ENCODE measurements at regions not wholly inside any gene's neighbourhood (a gene's known extent, or its start where the extent isn't known, plus 50 kb on each side); places are given as distances from the start of the nearest gene placed in this dataset.
"Not testable (repeated sequence)": the region's sequence is repeated elsewhere in the genome, so short reads cannot be mapped to it uniquely, and the experiment has no call there.

DNA sequence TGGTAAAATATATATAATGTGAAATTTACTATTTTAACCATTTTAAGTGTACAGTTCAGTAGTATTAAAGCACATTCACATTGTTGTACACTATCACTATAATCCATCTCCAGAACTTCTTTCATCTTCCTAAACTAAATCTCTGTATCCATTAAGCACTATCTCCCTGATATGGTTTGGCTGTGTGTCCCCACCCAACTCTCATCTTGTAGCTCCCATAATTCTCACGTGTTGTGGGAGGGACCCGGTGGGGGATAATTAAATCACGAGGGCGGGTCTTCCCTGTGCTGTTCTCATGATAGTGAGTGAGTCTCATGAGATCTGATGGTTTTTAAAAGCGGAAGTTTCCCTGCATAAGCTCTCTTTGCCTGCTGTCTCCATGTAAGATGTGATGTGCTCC, 178.9 kb upstream of the NABP1 start:
- Histone ChIP-seq H3K4me1 (ENCODE audit: control insufficient read depth, insufficient read depth, low read length) (peaks cover 2% of the 10 kb centered on the region), H3K27ac (ENCODE audit: low read length) (no peak overlapping the region), H3K9me3 (ENCODE audit: control insufficient read depth in 2 of 2, low read length in 2 of 2) (no peaks in the 10 kb centered on the region), H3K36me3 (ENCODE audit: control insufficient read depth in 2 of 2, insufficient read depth in 2 of 2, low read length in 2 of 2) (no peaks in the 10 kb centered on the region), H3K27me3 (ENCODE audit: control insufficient read depth in 1 of 2, insufficient read depth in 2 of 2, low read length in 2 of 2) (no peaks in the 10 kb centered on the region), H3K4me3 (ENCODE audit: low read length in 2 of 2) (no peak overlapping the region), H3K9ac (ENCODE audit: low read length in 2 of 2) (no peak overlapping the region)

DNA sequence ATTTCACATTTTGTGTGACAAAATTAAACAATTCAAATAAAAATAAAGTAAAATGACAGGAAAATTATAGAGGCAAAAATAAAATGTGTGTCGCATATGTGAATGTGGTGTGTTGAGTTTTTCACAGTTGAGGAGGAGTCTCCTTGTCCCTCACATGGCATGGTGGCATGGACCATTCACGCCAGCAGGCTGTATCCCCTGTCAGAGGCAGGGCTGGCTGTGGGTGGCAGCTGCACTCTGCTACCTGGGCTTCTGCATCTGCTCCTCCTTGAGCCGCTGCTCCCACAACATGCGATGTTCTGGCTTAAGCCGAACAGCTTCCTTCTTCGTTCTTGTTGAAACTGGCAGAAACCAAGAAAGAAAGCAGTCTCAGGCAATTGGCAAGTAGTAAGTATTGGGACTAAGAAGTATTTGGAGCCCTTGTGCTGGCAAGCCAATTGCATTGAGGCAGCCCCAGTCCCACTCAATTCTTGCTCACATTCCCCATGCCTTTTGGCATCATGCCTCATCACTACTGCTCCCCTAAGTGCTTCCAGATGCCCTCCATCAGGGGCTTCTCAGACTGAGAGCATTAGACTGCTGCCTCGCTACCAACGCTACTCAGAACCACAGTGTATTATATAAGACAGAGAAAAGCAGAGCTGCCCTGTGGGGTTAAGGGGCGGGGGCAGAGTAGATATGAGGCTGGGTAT, 177.9 kb upstream of the NABP1 start:
- Histone ChIP-seq H3K36me3 (ENCODE audit: control insufficient read depth in 2 of 2, insufficient read depth in 2 of 2, low read length in 2 of 2) (no peaks in the 10 kb centered on the region), H3K9me3 (ENCODE audit: control insufficient read depth in 2 of 2, low read length in 2 of 2) (no peaks in the 10 kb centered on the region), H3K4me1 (ENCODE audit: control insufficient read depth, insufficient read depth, low read length) (peaks cover 2% of the 10 kb centered on the region), H3K27me3 (ENCODE audit: control insufficient read depth in 1 of 2, insufficient read depth in 2 of 2, low read length in 2 of 2) (no peaks in the 10 kb centered on the region), H3K4me3 (ENCODE audit: low read length in 2 of 2) (no peak overlapping the region), H3K9ac (ENCODE audit: low read length in 2 of 2) (no peak overlapping the region), H3K27ac (ENCODE audit: low read length) (no peak overlapping the region)

DNA sequence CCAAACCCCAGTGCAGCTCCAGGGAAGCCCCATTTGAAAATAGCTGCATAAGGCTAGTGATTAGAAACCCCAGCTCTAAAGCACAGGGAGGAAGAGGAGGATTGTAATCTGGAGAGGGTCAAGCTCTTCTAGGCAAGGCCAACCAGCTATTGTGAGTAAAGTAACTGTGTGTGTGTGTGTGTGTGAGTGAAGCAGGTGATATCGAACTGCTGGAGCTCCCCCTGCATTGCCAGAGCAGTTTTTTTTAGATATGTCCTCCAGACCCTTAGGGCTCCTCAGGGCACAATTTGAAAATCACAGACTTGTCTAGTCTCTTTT, 177.4 kb upstream of the NABP1 start:
- no peak overlapping the region for H3K27ac ChIP-seq (ENCODE audit: low read length)
- no peaks in the 10 kb centered on the region for H3K36me3 ChIP-seq (ENCODE audit: control insufficient read depth in 2 of 2, insufficient read depth in 2 of 2, low read length in 2 of 2)
- H3K27me3 ChIP-seq (ENCODE audit: control insufficient read depth in 1 of 2, insufficient read depth in 2 of 2, low read length in 2 of 2) = no peaks in the 10 kb centered on the region
- H3K9ac ChIP-seq (ENCODE audit: low read length in 2 of 2) = no peak overlapping the region
- H3K9me3 ChIP-seq (ENCODE audit: control insufficient read depth in 2 of 2, low read length in 2 of 2) = no peaks in the 10 kb centered on the region
- H3K4me1 ChIP-seq (ENCODE audit: control insufficient read depth, insufficient read depth, low read length) = peaks cover 2% of the 10 kb centered on the region
- no peak overlapping the region for H3K4me3 ChIP-seq (ENCODE audit: low read length in 2 of 2)

DNA sequence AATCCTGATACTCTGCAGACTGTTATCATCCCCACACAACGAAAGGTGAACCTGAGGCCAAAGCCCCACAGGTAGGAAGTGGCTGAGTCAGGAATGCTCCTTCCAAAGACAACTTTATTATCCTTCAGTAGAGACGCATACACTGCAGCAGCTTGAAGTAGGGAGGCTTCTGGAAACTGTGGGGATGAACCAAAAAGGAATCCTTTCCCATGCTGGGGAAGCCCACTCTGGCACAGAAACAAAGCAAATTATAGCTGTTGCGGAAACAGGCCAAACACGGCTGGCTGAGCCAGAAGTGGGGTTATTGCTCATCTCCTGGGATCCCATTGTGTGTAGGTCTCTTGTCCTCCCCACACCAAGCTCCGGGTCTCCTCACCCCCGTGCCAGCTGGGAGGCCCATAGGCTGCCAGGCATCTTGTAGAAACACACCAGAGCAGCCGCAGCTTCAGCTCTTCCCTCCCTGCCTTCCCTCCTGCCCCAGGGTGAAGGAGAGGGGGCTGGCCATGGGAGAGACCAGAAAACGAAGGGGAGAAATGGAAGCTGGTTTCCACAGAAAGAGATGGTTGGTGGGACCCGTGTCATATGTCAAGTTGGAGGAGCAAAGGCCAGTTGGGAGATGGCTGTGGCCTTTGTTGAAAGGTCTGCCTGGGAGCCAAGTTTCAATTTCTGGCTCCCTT, 176.9 kb upstream of the NABP1 start:
- Histone ChIP-seq H3K9ac (ENCODE audit: low read length in 2 of 2) (no peak overlapping the region), H3K9me3 (ENCODE audit: control insufficient read depth in 2 of 2, low read length in 2 of 2) (no peaks in the 10 kb centered on the region), H3K27me3 (ENCODE audit: control insufficient read depth in 1 of 2, insufficient read depth in 2 of 2, low read length in 2 of 2) (no peaks in the 10 kb centered on the region), H3K4me1 (ENCODE audit: control insufficient read depth, insufficient read depth, low read length) (peaks cover 2% of the 10 kb centered on the region), H3K4me3 (ENCODE audit: low read length in 2 of 2) (no peak overlapping the region), H3K36me3 (ENCODE audit: control insufficient read depth in 2 of 2, insufficient read depth in 2 of 2, low read length in 2 of 2) (no peaks in the 10 kb centered on the region), H3K27ac (ENCODE audit: low read length) (no peak overlapping the region)

DNA sequence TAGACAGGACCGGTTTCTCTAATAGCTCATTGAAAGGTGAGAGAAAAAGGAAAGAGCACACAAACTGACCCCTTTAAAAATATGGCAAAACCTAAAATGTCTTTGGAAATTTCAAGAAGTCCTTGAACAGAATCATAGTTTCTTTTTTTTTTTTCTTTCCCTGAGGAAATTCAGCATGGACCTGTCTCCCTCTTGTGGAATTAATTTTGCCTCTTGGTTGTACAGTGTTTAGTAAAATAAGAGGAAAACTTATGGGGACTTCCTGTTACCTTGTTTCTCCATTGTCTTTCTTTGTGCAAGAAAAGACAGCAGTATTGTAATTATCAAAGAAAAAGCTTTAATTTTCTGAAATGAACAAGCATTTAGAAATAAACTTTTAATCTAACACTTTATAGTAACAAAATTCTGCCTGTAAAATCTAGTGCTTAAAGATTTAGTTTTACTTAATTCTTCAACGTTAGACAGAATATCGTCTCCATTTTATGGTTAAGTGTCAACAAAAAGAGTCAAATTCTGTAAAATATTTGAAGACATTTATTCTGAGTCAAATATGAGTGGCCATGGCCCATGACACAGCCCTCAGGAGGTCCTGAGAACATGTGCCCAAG, 176.3 kb upstream of the NABP1 start:
- H3K27ac ChIP-seq (ENCODE audit: low read length) = no peak overlapping the region

DNA sequence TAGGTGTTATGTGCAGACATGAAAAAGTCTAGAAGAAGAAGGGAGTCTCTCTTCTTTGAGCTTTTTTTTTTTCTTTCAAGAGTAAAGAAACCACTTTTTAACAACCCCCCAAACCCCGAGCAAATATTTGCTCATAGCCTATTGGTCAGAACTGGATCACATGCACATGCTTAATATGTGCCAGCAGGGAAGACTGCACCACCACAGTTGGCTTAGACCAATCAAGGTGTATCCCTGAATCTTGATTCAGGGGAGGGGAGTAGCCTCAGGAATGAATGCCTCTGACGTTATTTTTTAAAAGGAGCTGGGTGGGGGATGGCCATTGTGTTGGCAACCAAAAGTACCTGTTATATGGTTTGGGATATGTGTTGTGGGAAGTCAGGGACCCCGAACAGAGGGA, 171.4 kb upstream of the NABP1 start:
- H3K27me3 ChIP-seq (ENCODE audit: control insufficient read depth in 1 of 2, insufficient read depth in 2 of 2, low read length in 2 of 2) = no peaks in the 10 kb centered on the region
- H3K9me3 ChIP-seq (ENCODE audit: control insufficient read depth in 2 of 2, low read length in 2 of 2) = peaks cover 0 to 3% of the 10 kb centered on the region in 2 donors
- H3K4me1 ChIP-seq (ENCODE audit: control insufficient read depth, insufficient read depth, low read length) = no peaks in the 10 kb centered on the region
- no peaks in the 10 kb centered on the region for H3K36me3 ChIP-seq (ENCODE audit: control insufficient read depth in 2 of 2, insufficient read depth in 2 of 2, low read length in 2 of 2)
- no peak overlapping the region for H3K27ac ChIP-seq (ENCODE audit: low read length)
- H3K4me3 ChIP-seq (ENCODE audit: low read length in 2 of 2) = no peak overlapping the region
- no peak overlapping the region for H3K9ac ChIP-seq (ENCODE audit: low read length in 2 of 2)

More for the DNA sequence above, 176.3 kb upstream of the NABP1 start:
- Histone ChIP-seq H3K9ac (ENCODE audit: low read length in 2 of 2) (no peak overlapping the region), H3K27me3 (ENCODE audit: control insufficient read depth in 1 of 2, insufficient read depth in 2 of 2, low read length in 2 of 2) (no peaks in the 10 kb centered on the region), H3K9me3 (ENCODE audit: control insufficient read depth in 2 of 2, low read length in 2 of 2) (peaks cover 0 to 3% of the 10 kb centered on the region in 2 donors), H3K4me3 (ENCODE audit: low read length in 2 of 2) (no peak overlapping the region), H3K36me3 (ENCODE audit: control insufficient read depth in 2 of 2, insufficient read depth in 2 of 2, low read length in 2 of 2) (no peaks in the 10 kb centered on the region), H3K4me1 (ENCODE audit: control insufficient read depth, insufficient read depth, low read length) (peaks cover 2% of the 10 kb centered on the region)

DNA sequence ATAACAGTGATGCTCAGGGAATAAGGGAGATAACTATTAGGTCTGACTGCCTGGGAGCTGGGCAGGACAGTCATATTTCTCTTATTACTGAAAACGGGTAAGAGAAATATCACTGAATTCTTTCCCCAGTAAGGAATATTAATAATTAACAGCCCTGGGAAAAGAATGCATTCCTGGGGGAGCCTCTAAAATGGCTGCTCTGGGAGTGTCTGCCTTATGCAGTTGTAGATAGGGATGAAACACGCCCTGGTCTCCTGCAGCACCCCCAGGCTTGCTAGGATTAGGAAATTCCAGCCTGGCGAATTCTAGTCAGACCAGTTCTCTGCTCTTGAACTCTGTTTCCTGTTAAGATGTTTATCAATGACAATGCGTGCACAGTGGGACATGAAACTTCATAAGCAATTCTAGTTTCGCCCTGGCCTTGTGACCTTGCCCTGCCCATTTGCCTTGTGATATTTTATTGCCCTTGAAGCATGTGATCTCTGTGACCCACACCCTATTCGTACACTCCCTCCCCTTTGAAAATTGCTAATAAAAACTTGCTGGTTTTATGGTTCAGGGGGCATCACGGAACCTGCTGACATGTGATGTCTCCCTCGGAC, 170.6 kb upstream of the NABP1 start:
- not testable (repeated sequence) for H3K4me3 ChIP-seq (ENCODE audit: low read length in 2 of 2); H3K9ac ChIP-seq (ENCODE audit: low read length in 2 of 2); H3K4me1 ChIP-seq (ENCODE audit: control insufficient read depth, insufficient read depth, low read length); H3K9me3 ChIP-seq (ENCODE audit: control insufficient read depth in 2 of 2, low read length in 2 of 2); H3K27ac ChIP-seq (ENCODE audit: low read length); H3K27me3 ChIP-seq (ENCODE audit: control insufficient read depth in 1 of 2, insufficient read depth in 2 of 2, low read length in 2 of 2); H3K36me3 ChIP-seq (ENCODE audit: control insufficient read depth in 2 of 2, insufficient read depth in 2 of 2, low read length in 2 of 2)

DNA sequence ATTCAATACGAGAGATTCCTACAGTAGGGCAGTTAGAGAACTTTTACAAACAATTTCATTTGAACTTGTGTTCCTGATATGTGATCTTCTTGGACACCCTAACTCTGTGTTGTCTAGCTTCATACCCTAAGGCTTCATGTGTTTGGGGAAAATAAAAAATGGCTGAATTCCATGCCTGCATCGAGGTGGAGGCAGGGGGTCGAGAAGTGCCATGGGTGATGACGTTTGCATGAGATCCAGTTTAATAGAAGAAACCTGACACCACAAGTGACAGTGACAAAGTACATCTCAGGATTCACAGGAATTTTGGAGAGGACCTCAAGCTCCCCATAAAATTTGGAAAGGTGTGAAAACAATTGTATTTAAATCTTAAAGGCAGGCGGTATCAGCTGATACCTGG, 169.2 kb upstream of the NABP1 start:
- Histone ChIP-seq H3K27me3 (ENCODE audit: control insufficient read depth in 1 of 2, insufficient read depth in 2 of 2, low read length in 2 of 2) (no peaks in the 10 kb centered on the region), H3K4me3 (ENCODE audit: low read length in 2 of 2) (no peak overlapping the region), H3K4me1 (ENCODE audit: control insufficient read depth, insufficient read depth, low read length) (no peaks in the 10 kb centered on the region), H3K27ac (ENCODE audit: low read length) (no peak overlapping the region), H3K9ac (ENCODE audit: low read length in 2 of 2) (no peak overlapping the region), H3K36me3 (ENCODE audit: control insufficient read depth in 2 of 2, insufficient read depth in 2 of 2, low read length in 2 of 2) (no peaks in the 10 kb centered on the region), H3K9me3 (ENCODE audit: control insufficient read depth in 2 of 2, low read length in 2 of 2) (peaks cover 0 to 3% of the 10 kb centered on the region in 2 donors)

DNA sequence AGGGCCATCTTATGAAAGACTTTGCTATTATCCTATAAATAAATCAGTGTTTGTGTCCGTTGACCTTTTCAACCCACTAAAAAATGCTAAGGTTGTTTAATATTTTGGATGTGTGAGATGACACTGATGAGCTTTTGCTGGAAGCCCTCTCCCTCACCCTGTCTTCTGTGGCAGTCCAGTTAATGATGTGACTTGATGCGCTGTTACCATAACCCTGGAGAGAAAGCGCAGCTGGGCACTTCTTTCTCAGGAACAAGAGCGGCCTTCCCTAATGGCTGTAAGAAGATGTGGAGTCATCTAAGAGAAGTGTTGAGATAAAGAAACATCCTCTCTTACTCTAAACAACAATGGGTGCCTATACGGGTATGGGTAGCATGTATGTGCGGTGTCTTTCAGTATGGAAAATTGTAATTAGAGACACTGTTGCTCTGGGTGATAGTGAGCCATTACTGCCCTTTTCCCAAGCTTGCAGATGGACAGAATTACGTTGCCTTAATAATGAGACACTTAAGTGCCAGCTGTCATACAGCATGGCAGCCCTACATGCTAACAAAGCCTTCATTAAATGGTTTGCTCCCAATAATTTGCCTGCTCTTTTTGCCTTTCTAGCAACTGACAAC, 165.6 kb upstream of the NABP1 start:
- no peaks in the 10 kb centered on the region for H3K36me3 ChIP-seq (ENCODE audit: control insufficient read depth in 2 of 2, insufficient read depth in 2 of 2, low read length in 2 of 2)
- no peaks in the 10 kb centered on the region for H3K27me3 ChIP-seq (ENCODE audit: control insufficient read depth in 1 of 2, insufficient read depth in 2 of 2, low read length in 2 of 2)
- no peak overlapping the region for H3K9ac ChIP-seq (ENCODE audit: low read length in 2 of 2)
- no peaks in the 10 kb centered on the region for H3K4me1 ChIP-seq (ENCODE audit: control insufficient read depth, insufficient read depth, low read length)
- H3K27ac ChIP-seq (ENCODE audit: low read length) = no peak overlapping the region
- no peak overlapping the region for H3K4me3 ChIP-seq (ENCODE audit: low read length in 2 of 2)
- H3K9me3 ChIP-seq (ENCODE audit: control insufficient read depth in 2 of 2, low read length in 2 of 2) = no peaks in the 10 kb centered on the region

DNA sequence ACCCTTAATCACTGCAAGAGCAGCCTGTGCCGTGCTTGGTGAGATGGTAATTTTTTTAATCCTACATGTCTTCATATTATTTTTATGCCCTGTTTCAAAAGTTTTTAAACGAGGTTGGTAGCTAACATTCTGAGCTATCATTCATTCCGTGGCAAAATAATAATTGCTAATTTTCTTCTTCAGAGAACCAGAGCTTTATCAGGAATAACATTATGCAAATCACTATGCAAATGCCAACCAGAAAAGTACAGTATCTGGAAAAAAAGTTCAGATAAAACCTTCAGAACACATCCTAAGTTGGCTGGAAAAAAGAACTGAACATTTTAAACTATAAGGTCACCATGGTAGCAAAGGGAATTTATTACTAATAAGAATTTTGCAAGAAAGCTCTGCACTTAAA, 165.1 kb upstream of the NABP1 start:
- no peak overlapping the region for H3K9ac ChIP-seq (ENCODE audit: low read length in 2 of 2)
- H3K27me3 ChIP-seq (ENCODE audit: control insufficient read depth in 1 of 2, insufficient read depth in 2 of 2, low read length in 2 of 2) = no peaks in the 10 kb centered on the region
- no peaks in the 10 kb centered on the region for H3K9me3 ChIP-seq (ENCODE audit: control insufficient read depth in 2 of 2, low read length in 2 of 2)
- H3K36me3 ChIP-seq (ENCODE audit: control insufficient read depth in 2 of 2, insufficient read depth in 2 of 2, low read length in 2 of 2) = no peaks in the 10 kb centered on the region
- no peak overlapping the region for H3K27ac ChIP-seq (ENCODE audit: low read length)
- H3K4me3 ChIP-seq (ENCODE audit: low read length in 2 of 2) = no peak overlapping the region
- no peaks in the 10 kb centered on the region for H3K4me1 ChIP-seq (ENCODE audit: control insufficient read depth, insufficient read depth, low read length)

All from stomach smooth muscle (tissue), 2 donors.